SK-N-SH (cell line): ENCODE measurements at regions not wholly inside any gene's neighbourhood (a gene's known extent, or its start where the extent isn't known, plus 50 kb on each side); places are given as distances from the start of the nearest gene placed in this dataset.

Source experiments
- CTCF ChIA-PET: fragments of 300-600, 350-600 bp; formaldehyde crosslinking; extraction: SDS; loops from one replicate; lab custom pipeline; 2021; lab: Yijun Ruan, JAX
- POLR2A ChIA-PET: fragments of 350-600 bp; sonication (Branson Sonifier 250); formaldehyde crosslinking; extraction: SDS; loops from one replicate; lab custom pipeline; 2020; ENCODE audit warnings: antibody characterized with exemption, inconsistent platforms; lab: Yijun Ruan, JAX
- DNase-seq: peaks from one replicate; pipeline ENCODE4 v3.0.0; 2012
- H2AFZ ChIP-seq: fragments of 200-600 bp; sonication (generic); 2 replicates; pipeline ENCODE4 v1.8.1; 2016; ENCODE audit warnings: antibody characterized with exemption, mild to moderate bottlenecking, low read depth
- H3F3A ChIP-seq: fragments of 200-600 bp; sonication (generic); replicated peaks from 2 replicates; pipeline ENCODE3; 2016; ENCODE audit warnings: antibody characterized with exemption, mild to moderate bottlenecking; ENCODE audit not compliant: insufficient read depth
- H3K27ac ChIP-seq, 2 experiments: fragments of 200-500 bp in 1 of 2; fragments of 200-600 bp in 1 of 2; sonication (Bioruptor generic) in 1 of 2; sonication (generic), shearing (Covaris generic) in 1 of 2; 2 replicates each; pipeline versions ENCODE4 v1.5.1 to v1.6.1; 2014 to 2016; ENCODE audit warnings: low read depth in 2 of 2, inconsistent platforms in 1 of 2, low read length in 1 of 2, mild to moderate bottlenecking in 1 of 2, mixed read lengths in 1 of 2
- H3K27me3 ChIP-seq: fragments of 200-600 bp; sonication (generic), shearing (Covaris generic); 2 replicates; pipeline ENCODE4 v1.6.1; 2016; ENCODE audit warnings: mixed run types; ENCODE audit not compliant: insufficient read depth
- H3K36me3 ChIP-seq, 2 experiments: fragments of 200-500 bp in 1 of 2; fragments of 200-600 bp in 1 of 2; sonication (Bioruptor generic) in 1 of 2; sonication (generic) in 1 of 2; replicated peaks in 1 of 2; 2 replicates each; pipeline versions ENCODE3 to v1.5.1; 2014 to 2016; ENCODE audit warnings: low read length in 1 of 2, mild to moderate bottlenecking in 1 of 2; ENCODE audit not compliant: insufficient read depth in 2 of 2, control insufficient read depth in 1 of 2
- H3K4me1 ChIP-seq, 2 experiments: fragments of 200-500 bp in 1 of 2; fragments of 200-600 bp in 1 of 2; sonication (Bioruptor generic) in 1 of 2; sonication (generic), shearing (Covaris generic) in 1 of 2; 2 replicates each; pipeline versions ENCODE4 v1.5.1 to v1.6.1; 2014 to 2016; ENCODE audit warnings: low read depth in 1 of 2, low read length in 1 of 2, mixed run types in 1 of 2; ENCODE audit not compliant: insufficient read depth in 2 of 2, control insufficient read depth in 1 of 2
- H3K4me2 ChIP-seq: fragments of 200-600 bp; sonication (generic), shearing (Covaris generic); 2 replicates; pipeline ENCODE4 v1.6.1; 2017; ENCODE audit warnings: mixed run types
- H3K4me3 ChIP-seq, 2 experiments: fragments of 200-500 bp in 1 of 2; fragments of 200-600 bp in 1 of 2; sonication (Bioruptor generic) in 1 of 2; sonication (generic), shearing (Covaris generic) in 1 of 2; 2 replicates each; pipeline versions ENCODE4 v1.5.1 to v1.8.1; 2014 to 2016; ENCODE audit warnings: low read depth in 2 of 2, inconsistent platforms in 1 of 2, low read length in 1 of 2, mild to moderate bottlenecking in 1 of 2, mixed read lengths in 1 of 2, moderate library complexity in 1 of 2
- H3K79me2 ChIP-seq: fragments of 200-600 bp; sonication (generic); 2 replicates; pipeline ENCODE4 v1.8.1; 2017; ENCODE audit warnings: mild to moderate bottlenecking; ENCODE audit not compliant: insufficient read depth
- H3K9ac ChIP-seq: fragments of 200-600 bp; sonication (generic); 2 replicates; pipeline ENCODE4 v1.6.1; 2017; ENCODE audit warnings: mixed run types
- H3K9me2 ChIP-seq: fragments of 200-600 bp; sonication (generic); 2 replicates; pipeline ENCODE4 v1.6.1; 2017; ENCODE audit warnings: mixed run types
- H3K9me3 ChIP-seq: fragments of 200-600 bp; sonication (generic); 2 replicates; pipeline ENCODE4 v1.6.1; 2017; ENCODE audit warnings: mixed run types, mild to moderate bottlenecking, moderate library complexity
- H4K20me1 ChIP-seq: fragments of 200-600 bp; sonication (generic); 2 replicates; pipeline ENCODE4 v1.6.1; 2017; ENCODE audit warnings: mild to moderate bottlenecking, mixed run types; ENCODE audit not compliant: insufficient read depth
- CHD2 ChIP-seq: fragments of 150-350 bp; IDR thresholded peaks from 2 replicates; pipeline ENCODE4 v1.6.1; 2018; ENCODE audit warnings: low read length; ENCODE audit not compliant: partially characterized antibody
- CTCF ChIP-seq: fragments of 200-600 bp; sonication (generic); IDR thresholded peaks from 2 replicates; pipeline ENCODE4 v1.6.1; 2017; ENCODE audit warnings: antibody characterized with exemption, mild to moderate bottlenecking, moderate library complexity
- ELF1 ChIP-seq: IDR thresholded peaks from 2 replicates; pipeline ENCODE4 v1.4.0; 2012
- EP300 ChIP-seq, 2 experiments: IDR thresholded peaks; 2 replicates each; pipeline versions ENCODE4 v1.4.0 to v1.6.1; 2012; ENCODE audit warnings: borderline replicate concordance in 1 of 2, low read depth in 1 of 2, low read length in 1 of 2
- EZH2phosphoT487 ChIP-seq: fragments of 200-600 bp; sonication (generic); IDR thresholded peaks from 2 replicates; pipeline ENCODE4 v1.6.1; 2017; ENCODE audit warnings: low read depth, mixed run types, mild to moderate bottlenecking, antibody characterized with exemption, moderate library complexity, borderline replicate concordance
- POLR2AphosphoS5 ChIP-seq: IDR thresholded peaks from 2 replicates; pipeline ENCODE4 v1.6.1; 2012; ENCODE audit warnings: low read depth, low read length
- RCOR1 ChIP-seq: fragments of 150-350 bp; IDR thresholded peaks from 2 replicates; pipeline ENCODE4 v1.6.1; 2017; ENCODE audit warnings: antibody characterized with exemption, low read length
- RFX5 ChIP-seq: IDR thresholded peaks from 2 replicates; pipeline ENCODE4 v1.6.1; 2012; ENCODE audit warnings: mild to moderate bottlenecking, improper control_type of control experiment, low read length
- RXRA ChIP-seq: IDR thresholded peaks from 2 replicates; pipeline ENCODE4 v1.4.0; 2012; ENCODE audit warnings: low read depth, mild to moderate bottlenecking, borderline replicate concordance
- USF1 ChIP-seq: IDR thresholded peaks from 2 replicates; pipeline ENCODE4 v1.4.0; 2012; ENCODE audit warnings: low read depth, borderline replicate concordance
- ZBTB33 ChIP-seq: IDR thresholded peaks from 2 replicates; pipeline ENCODE4 v1.4.0; 2012; ENCODE audit warnings: low read depth, borderline replicate concordance
- WGBS: methylation state at CpG from one replicate; pipeline ENCODE4 v1.1.6; 2017; ENCODE audit warnings: low lambda C conversion rate; 5-methylcytosine and 5-hydroxymethylcytosine counted together

- peaks cover 0 to 28% of the 10 kb centered on the region in 2 experiments; a peak in 2 of 4 replicates for H3K4me1 ChIP-seq
- H3K4me3 ChIP-seq = no peak overlapping the region
- no peaks in the 10 kb centered on the region for H3F3A ChIP-seq
- no peaks in the 10 kb centered on the region for H4K20me1 ChIP-seq
- no peak overlapping the region for H2AFZ ChIP-seq
- WGBS = 92% methylated on average over 1 of the region's 1 CpG
- H3K79me2 ChIP-seq = no peaks in the 10 kb centered on the region
- TF ChIP-seq EZH2phosphoT487 (no peak), ELF1 (no peak), RCOR1 (no peak), RXRA (no peak), CTCF (no peak), RFX5 (no peak), EP300 (IDR thresholded peaks at IDR 0.05; ENCODE audit: borderline replicate concordance in 1 of 2, low read depth in 1 of 2, low read length in 1 of 2) (no peak), USF1 (no peak), CHD2 (no peak), ZBTB33 (no peak), POLR2AphosphoS5 (no peak)
- TF ChIP-seq, all 33 proteins: peak for 0
- H3K9me2 ChIP-seq = no peaks in the 10 kb centered on the region
- POLR2A ChIA-PET = no interaction called here
- H3K4me2 ChIP-seq = 0 out of 2 replicates have a peak overlapping the region, but pooled peaks have one; percentile 43
- H3K9ac ChIP-seq = no peak overlapping the region
- CTCF ChIA-PET = interaction anchor here (1.3 to 1.7 kb wide), 2 partner anchors 26 to 46 kb away, joined by 3 to 5 read pairs; no protein-coding TSS in a partner anchor
- peak overlapping the region in 1 of 2 experiments; percentile 47; a peak in 2 of 4 replicates for H3K27ac ChIP-seq
- no peak for DNase-seq
- H3K27me3 ChIP-seq = no peaks in the 10 kb centered on the region
- H3K36me3 ChIP-seq = no peaks in the 10 kb centered on the region
- no peaks in the 10 kb centered on the region for H3K9me3 ChIP-seq
Observed at GRCh38 chr6:40958738-40959137, 80.3 kb downstream of the UNC5CL start.
